OCI-LY7 (cell line): ENCODE measurements at regions not wholly inside any gene's neighbourhood (a gene's known extent, or its start where the extent isn't known, plus 50 kb on each side); places are given as distances from the start of the nearest gene placed in this dataset.

Experiments used
- EZH2phosphoT487 ChIP-seq: fragments of 200-600 bp; sonication (generic); IDR thresholded peaks from 2 replicates; pipeline ENCODE4 v1.6.1; 2018; ENCODE audit warnings: low read depth, borderline replicate concordance, mild to moderate bottlenecking, mixed run types, antibody characterized with exemption, low read length, moderate library complexity, mixed read lengths
- TF ChIP-seq, protein P1 (sequence below): fragments of 200-600 bp; sonication (generic); conservative IDR thresholded peaks from 2 replicates; pipeline ENCODE4 v1.5.1; 2014; ENCODE audit warnings: mild to moderate bottlenecking, antibody characterized with exemption, low read length, moderate library complexity, mixed read lengths

DNA sequence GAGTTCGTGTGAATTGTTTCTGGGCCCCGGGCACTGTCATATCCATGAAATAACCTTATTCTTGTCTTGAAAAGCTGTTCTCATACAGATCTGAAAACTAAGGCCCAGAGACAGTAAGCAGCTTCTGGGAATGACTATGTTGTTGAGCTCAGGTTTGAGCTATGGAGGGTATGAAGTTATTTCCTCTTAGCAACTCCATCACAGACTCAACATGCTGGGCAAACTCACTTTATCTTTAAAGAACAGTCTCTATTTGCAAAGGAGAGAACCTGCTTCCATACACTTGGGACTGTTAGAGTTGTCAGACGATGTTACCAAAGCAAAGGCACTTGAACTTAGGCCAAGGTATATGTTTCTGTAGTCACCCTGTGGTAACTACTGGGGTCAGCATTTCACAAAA lies 90.0 kb downstream of the GPR88 start:
- TF ChIP-seq, protein P1, sequence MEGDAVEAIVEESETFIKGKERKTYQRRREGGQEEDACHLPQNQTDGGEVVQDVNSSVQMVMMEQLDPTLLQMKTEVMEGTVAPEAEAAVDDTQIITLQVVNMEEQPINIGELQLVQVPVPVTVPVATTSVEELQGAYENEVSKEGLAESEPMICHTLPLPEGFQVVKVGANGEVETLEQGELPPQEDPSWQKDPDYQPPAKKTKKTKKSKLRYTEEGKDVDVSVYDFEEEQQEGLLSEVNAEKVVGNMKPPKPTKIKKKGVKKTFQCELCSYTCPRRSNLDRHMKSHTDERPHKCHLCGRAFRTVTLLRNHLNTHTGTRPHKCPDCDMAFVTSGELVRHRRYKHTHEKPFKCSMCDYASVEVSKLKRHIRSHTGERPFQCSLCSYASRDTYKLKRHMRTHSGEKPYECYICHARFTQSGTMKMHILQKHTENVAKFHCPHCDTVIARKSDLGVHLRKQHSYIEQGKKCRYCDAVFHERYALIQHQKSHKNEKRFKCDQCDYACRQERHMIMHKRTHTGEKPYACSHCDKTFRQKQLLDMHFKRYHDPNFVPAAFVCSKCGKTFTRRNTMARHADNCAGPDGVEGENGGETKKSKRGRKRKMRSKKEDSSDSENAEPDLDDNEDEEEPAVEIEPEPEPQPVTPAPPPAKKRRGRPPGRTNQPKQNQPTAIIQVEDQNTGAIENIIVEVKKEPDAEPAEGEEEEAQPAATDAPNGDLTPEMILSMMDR, result no peak
- no peak for TF ChIP-seq EZH2phosphoT487
